ENCODE measurements at regions not wholly inside any gene's neighbourhood (a gene's known extent, or its start where the extent isn't known, plus 50 kb on each side); places are given as distances from the start of the nearest gene placed in this dataset.
"Not testable (repeated sequence)": the region's sequence is repeated elsewhere in the genome, so short reads cannot be mapped to it uniquely, and the experiment has no call there.

GRCh38 chr14:40365305-40365704, 933.1 kb upstream of the FBXO33 start:
- H3K9me3 Mint-ChIP-seq = peaks cover 10% of the 10 kb centered on the region
- peaks cover 14% of the 10 kb centered on the region for H3K4me1 Mint-ChIP-seq
- H3K27ac Mint-ChIP-seq = peak overlapping the region; percentile 72
- H3K4me3 Mint-ChIP-seq = no peak overlapping the region
- no peaks in the 10 kb centered on the region for H3K36me3 Mint-ChIP-seq
- H3K27me3 Mint-ChIP-seq = no peaks in the 10 kb centered on the region

- no peak overlapping the region for H3K4me3 Mint-ChIP-seq
- H3K4me1 Mint-ChIP-seq = peaks cover 14% of the 10 kb centered on the region
- H3K27me3 Mint-ChIP-seq = no peaks in the 10 kb centered on the region
- H3K9me3 Mint-ChIP-seq = peaks cover 10% of the 10 kb centered on the region
- H3K36me3 Mint-ChIP-seq = no peaks in the 10 kb centered on the region
- no peak overlapping the region for H3K27ac Mint-ChIP-seq
These were observed 930.6 kb upstream of the FBXO33 start for GRCh38 chr14:40362856-40363255.

- Mint-ChIP-seq H3K4me1 (no peaks in the 10 kb centered on the region), H3K4me3 (no peak overlapping the region), H3K27ac (no peak overlapping the region), H3K27me3 (no peaks in the 10 kb centered on the region), H3K36me3 (no peaks in the 10 kb centered on the region), H3K9me3 (no peaks in the 10 kb centered on the region)
These were observed 922.5 kb upstream of the FBXO33 start for GRCh38 chr14:40354754-40355153.

GRCh38 chr14:40348104-40348503, 915.9 kb upstream of the FBXO33 start:
- H3K9me3 Mint-ChIP-seq, H3K27me3 Mint-ChIP-seq, H3K4me3 Mint-ChIP-seq, H3K27ac Mint-ChIP-seq, H3K4me1 Mint-ChIP-seq, H3K36me3 Mint-ChIP-seq: not testable (repeated sequence)

GRCh38 chr14:40347675-40348074, 915.4 kb upstream of the FBXO33 start:
- H3K4me3 Mint-ChIP-seq = no peak overlapping the region
- H3K36me3 Mint-ChIP-seq = no peaks in the 10 kb centered on the region
- no peak overlapping the region for H3K27ac Mint-ChIP-seq
- H3K4me1 Mint-ChIP-seq = no peaks in the 10 kb centered on the region
- H3K27me3 Mint-ChIP-seq = no peaks in the 10 kb centered on the region
- no peaks in the 10 kb centered on the region for H3K9me3 Mint-ChIP-seq

GRCh38 chr14:40346275-40346674, 914.0 kb upstream of the FBXO33 start:
- no peaks in the 10 kb centered on the region for H3K9me3 Mint-ChIP-seq
- H3K27me3 Mint-ChIP-seq = no peaks in the 10 kb centered on the region
- no peaks in the 10 kb centered on the region for H3K4me1 Mint-ChIP-seq
- H3K27ac Mint-ChIP-seq = no peak overlapping the region
- H3K36me3 Mint-ChIP-seq = no peaks in the 10 kb centered on the region
- H3K4me3 Mint-ChIP-seq = no peak overlapping the region

- Mint-ChIP-seq H3K4me3 (no peak overlapping the region), H3K27ac (no peak overlapping the region), H3K9me3 (no peaks in the 10 kb centered on the region), H3K4me1 (no peaks in the 10 kb centered on the region), H3K27me3 (no peaks in the 10 kb centered on the region), H3K36me3 (no peaks in the 10 kb centered on the region)
These were observed 913.1 kb upstream of the FBXO33 start for GRCh38 chr14:40345334-40345733.

GRCh38 chr14:40340708-40341107, 908.5 kb upstream of the FBXO33 start:
- no peaks in the 10 kb centered on the region for H3K4me1 Mint-ChIP-seq
- no peaks in the 10 kb centered on the region for H3K36me3 Mint-ChIP-seq
- H3K27me3 Mint-ChIP-seq = no peaks in the 10 kb centered on the region
- H3K9me3 Mint-ChIP-seq = peaks cover 5% of the 10 kb centered on the region
- H3K4me3 Mint-ChIP-seq = no peak overlapping the region
- H3K27ac Mint-ChIP-seq = no peak overlapping the region

GRCh38 chr14:40336846-40337245, 904.6 kb upstream of the FBXO33 start:
- H3K36me3 Mint-ChIP-seq = no peaks in the 10 kb centered on the region
- H3K4me1 Mint-ChIP-seq = no peaks in the 10 kb centered on the region
- peaks cover 5% of the 10 kb centered on the region for H3K9me3 Mint-ChIP-seq
- no peak overlapping the region for H3K4me3 Mint-ChIP-seq
- no peaks in the 10 kb centered on the region for H3K27me3 Mint-ChIP-seq
- no peak overlapping the region for H3K27ac Mint-ChIP-seq

- not testable (repeated sequence) for H3K36me3 Mint-ChIP-seq, H3K4me3 Mint-ChIP-seq, H3K27me3 Mint-ChIP-seq, H3K4me1 Mint-ChIP-seq, H3K27ac Mint-ChIP-seq, H3K9me3 Mint-ChIP-seq
These were observed 894.3 kb upstream of the FBXO33 start for GRCh38 chr14:40326519-40326918.

GRCh38 chr14:40318211-40318719, 886.0 kb upstream of the FBXO33 start:
- H3K4me3 Mint-ChIP-seq = no peak overlapping the region
- no peak overlapping the region for H3K27ac Mint-ChIP-seq
- no peaks in the 10 kb centered on the region for H3K36me3 Mint-ChIP-seq
- H3K27me3 Mint-ChIP-seq = no peaks in the 10 kb centered on the region
- H3K4me1 Mint-ChIP-seq = no peaks in the 10 kb centered on the region
- no peaks in the 10 kb centered on the region for H3K9me3 Mint-ChIP-seq

- H3K4me3 Mint-ChIP-seq = no peak overlapping the region
- no peaks in the 10 kb centered on the region for H3K27me3 Mint-ChIP-seq
- no peak overlapping the region for H3K27ac Mint-ChIP-seq
- no peaks in the 10 kb centered on the region for H3K4me1 Mint-ChIP-seq
- no peaks in the 10 kb centered on the region for H3K9me3 Mint-ChIP-seq
- H3K36me3 Mint-ChIP-seq = no peaks in the 10 kb centered on the region
These were observed 885.5 kb upstream of the FBXO33 start for GRCh38 chr14:40317690-40318089.

GRCh38 chr14:40312296-40312695, 880.1 kb upstream of the FBXO33 start:
- Mint-ChIP-seq H3K9me3 (no peaks in the 10 kb centered on the region), H3K27me3 (no peaks in the 10 kb centered on the region), H3K4me1 (no peaks in the 10 kb centered on the region), H3K4me3 (no peak overlapping the region), H3K36me3 (no peaks in the 10 kb centered on the region), H3K27ac (no peak overlapping the region)

GRCh38 chr14:40309124-40309523, 876.9 kb upstream of the FBXO33 start:
- no peaks in the 10 kb centered on the region for H3K9me3 Mint-ChIP-seq
- no peaks in the 10 kb centered on the region for H3K27me3 Mint-ChIP-seq
- no peaks in the 10 kb centered on the region for H3K4me1 Mint-ChIP-seq
- H3K36me3 Mint-ChIP-seq = no peaks in the 10 kb centered on the region
- no peak overlapping the region for H3K27ac Mint-ChIP-seq
- no peak overlapping the region for H3K4me3 Mint-ChIP-seq

- H3K9me3 Mint-ChIP-seq = no peaks in the 10 kb centered on the region
- no peaks in the 10 kb centered on the region for H3K4me1 Mint-ChIP-seq
- no peak overlapping the region for H3K4me3 Mint-ChIP-seq
- peak overlapping the region; percentile 47 for H3K27ac Mint-ChIP-seq
- H3K36me3 Mint-ChIP-seq = no peaks in the 10 kb centered on the region
- H3K27me3 Mint-ChIP-seq = no peaks in the 10 kb centered on the region
These were observed 876.0 kb upstream of the FBXO33 start for GRCh38 chr14:40308240-40308639.

- Mint-ChIP-seq H3K36me3 (no peaks in the 10 kb centered on the region), H3K4me1 (no peaks in the 10 kb centered on the region), H3K4me3 (no peak overlapping the region), H3K27ac (peak overlapping the region; percentile 66), H3K27me3 (no peaks in the 10 kb centered on the region), H3K9me3 (peaks cover 19% of the 10 kb centered on the region)
These were observed 864.6 kb upstream of the FBXO33 start for GRCh38 chr14:40296821-40297220.

GRCh38 chr14:40292664-40293063, 860.4 kb upstream of the FBXO33 start:
- Mint-ChIP-seq H3K27me3 (no peaks in the 10 kb centered on the region), H3K9me3 (peaks cover 24% of the 10 kb centered on the region), H3K4me3 (no peak overlapping the region), H3K36me3 (no peaks in the 10 kb centered on the region), H3K27ac (no peak overlapping the region), H3K4me1 (no peaks in the 10 kb centered on the region)
